GM10248 (cell line): ENCODE measurements at regions not wholly inside any gene's neighbourhood (a gene's known extent, or its start where the extent isn't known, plus 50 kb on each side); places are given as distances from the start of the nearest gene placed in this dataset.

Experiments
- CTCF ChIA-PET: fragments of 300-600 bp; sonication (Branson Sonifier 250); formaldehyde crosslinking; extraction: SDS; loops from one replicate; lab custom pipeline; 2021; ENCODE audit warnings: antibody characterized with exemption; lab: Yijun Ruan, JAX
- POLR2A ChIA-PET: fragments of 350-650 bp; sonication (Branson Sonifier 250); formaldehyde crosslinking; extraction: SDS; loops from one replicate; lab custom pipeline; 2020; ENCODE audit warnings: antibody characterized with exemption; lab: Yijun Ruan, JAX
- DNase-seq: peaks from one replicate; pipeline ENCODE4 v3.0.0; 2012; ENCODE audit errors: extremely low spot score
- TF ChIP-seq, protein P1 (sequence below): IDR thresholded peaks from 2 replicates; pipeline ENCODE4 v1.5.1; 2012; ENCODE audit warnings: mild to moderate bottlenecking, low read depth; ENCODE audit errors: extremely low read depth, missing control alignments, control extremely low read depth

DNA sequence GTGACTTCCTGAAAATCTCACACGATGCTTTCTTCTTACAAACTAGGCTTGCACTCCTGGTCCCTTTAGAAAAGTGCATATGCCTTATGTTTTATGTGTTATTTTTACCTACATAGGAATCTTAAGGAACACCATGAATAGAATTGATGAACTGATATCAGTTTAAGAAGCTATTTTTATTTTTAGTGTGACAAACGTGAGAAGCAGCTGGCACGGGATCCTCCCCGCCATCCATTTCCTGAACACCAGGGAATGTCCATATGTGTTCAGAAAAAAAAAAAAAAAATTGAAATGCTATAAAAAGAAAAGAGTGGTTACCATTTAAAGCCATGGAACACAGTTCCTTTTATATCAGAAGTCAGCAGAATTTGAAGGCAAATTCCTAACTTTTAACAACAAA lies 1096.1 kb upstream of the PRKX start:
- CTCF ChIA-PET, result no interaction called here

DNA sequence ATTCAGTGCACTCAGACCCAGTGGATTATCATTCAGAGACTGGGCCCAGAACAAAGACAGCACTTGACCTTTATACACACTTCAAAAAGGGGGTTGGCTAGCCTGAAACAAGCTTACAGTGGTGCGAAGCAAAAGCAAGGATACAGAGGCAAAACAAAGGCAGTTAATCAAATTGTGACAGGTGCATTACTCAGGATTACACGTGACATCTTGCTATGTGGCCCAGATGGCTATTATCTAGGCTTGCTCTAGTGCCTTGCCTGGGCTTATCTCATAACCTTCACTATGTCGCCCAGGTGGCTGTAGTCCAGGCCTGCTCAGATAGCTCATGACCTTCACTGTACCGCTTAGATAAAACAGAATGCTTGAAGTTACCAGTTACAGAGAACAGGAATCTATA lies 1092.1 kb upstream of the PRKX start:
- ChIA-PET CTCF (no interaction called here), POLR2A (no interaction called here)
- TF ChIP-seq, protein P1, sequence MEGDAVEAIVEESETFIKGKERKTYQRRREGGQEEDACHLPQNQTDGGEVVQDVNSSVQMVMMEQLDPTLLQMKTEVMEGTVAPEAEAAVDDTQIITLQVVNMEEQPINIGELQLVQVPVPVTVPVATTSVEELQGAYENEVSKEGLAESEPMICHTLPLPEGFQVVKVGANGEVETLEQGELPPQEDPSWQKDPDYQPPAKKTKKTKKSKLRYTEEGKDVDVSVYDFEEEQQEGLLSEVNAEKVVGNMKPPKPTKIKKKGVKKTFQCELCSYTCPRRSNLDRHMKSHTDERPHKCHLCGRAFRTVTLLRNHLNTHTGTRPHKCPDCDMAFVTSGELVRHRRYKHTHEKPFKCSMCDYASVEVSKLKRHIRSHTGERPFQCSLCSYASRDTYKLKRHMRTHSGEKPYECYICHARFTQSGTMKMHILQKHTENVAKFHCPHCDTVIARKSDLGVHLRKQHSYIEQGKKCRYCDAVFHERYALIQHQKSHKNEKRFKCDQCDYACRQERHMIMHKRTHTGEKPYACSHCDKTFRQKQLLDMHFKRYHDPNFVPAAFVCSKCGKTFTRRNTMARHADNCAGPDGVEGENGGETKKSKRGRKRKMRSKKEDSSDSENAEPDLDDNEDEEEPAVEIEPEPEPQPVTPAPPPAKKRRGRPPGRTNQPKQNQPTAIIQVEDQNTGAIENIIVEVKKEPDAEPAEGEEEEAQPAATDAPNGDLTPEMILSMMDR, result no peak
- no peak for DNase-seq

More for the DNA sequence above, 1096.1 kb upstream of the PRKX start:
- TF ChIP-seq, protein P1, result no peak
- DNase-seq, result no peak
- POLR2A ChIA-PET, result no interaction called here

DNA sequence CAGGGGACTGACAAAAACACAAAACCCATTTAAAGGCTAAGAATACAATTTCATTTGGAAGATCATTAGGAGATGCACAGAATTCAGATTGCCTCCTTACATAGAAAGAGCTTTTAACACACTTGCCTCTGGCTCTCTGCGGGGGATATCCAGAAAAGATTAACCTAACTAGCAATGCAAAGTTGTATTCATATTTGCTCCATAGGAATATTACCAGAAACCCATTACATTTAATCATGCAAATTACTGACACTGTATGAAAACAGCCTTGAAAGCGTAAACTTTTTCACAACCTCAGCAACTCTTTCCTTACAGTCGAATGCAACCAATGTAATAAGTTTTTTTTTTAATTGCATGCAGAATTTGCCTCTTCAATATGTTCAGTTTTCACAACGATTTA lies 1087.3 kb upstream of the PRKX start:
- POLR2A ChIA-PET, result interaction anchor here (0.7 kb wide), 1 partner anchor 32 kb away, joined by 3 read pairs; no protein-coding TSS in a partner anchor
- CTCF ChIA-PET, result no interaction called here
- DNase-seq, result no peak
- TF ChIP-seq, protein P1, result no peak

DNA sequence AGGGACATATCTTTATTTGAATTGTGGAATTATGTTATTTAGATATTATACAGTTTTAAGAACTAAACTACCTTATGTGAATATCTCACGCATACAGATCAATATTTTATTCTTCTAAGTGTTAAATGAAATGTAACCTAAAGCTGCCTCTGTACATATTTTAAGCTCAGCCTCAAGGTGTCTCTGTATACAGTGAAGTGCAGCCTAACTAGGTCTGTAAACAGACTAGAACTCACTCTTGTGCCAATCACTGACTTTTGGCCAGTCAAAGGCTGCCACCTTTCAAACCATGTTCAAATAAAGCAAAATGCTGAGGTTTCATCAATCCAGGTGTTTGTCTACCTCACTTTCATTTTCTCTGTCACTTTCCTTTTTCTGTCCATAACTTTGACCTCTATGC lies 1074.5 kb upstream of the PRKX start:
- POLR2A ChIA-PET, result no interaction called here
- CTCF ChIA-PET, result no interaction called here
- no peak for DNase-seq
- TF ChIP-seq, protein P1, result no peak

DNA sequence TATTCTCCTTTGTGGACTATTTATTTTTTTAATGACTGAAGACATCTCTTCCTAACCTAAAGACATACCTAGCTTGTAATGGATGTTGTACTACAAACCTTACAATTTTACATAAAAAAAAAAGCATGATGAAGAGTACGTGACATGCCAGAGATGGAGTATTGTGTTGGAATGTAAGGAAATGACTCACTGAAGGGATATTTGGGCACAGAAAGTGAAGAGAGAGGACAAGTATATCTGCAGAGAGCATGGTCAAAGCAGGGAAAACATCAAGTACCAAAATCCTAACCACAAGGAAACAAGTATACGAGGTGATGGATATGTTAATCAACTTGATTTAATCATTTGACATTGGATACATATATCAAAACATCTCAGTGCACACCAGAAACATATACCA lies 1051.4 kb upstream of the PRKX start:
- ChIA-PET POLR2A (no interaction called here), CTCF (no interaction called here)
- TF ChIP-seq, protein P1, result no peak
- DNase-seq, result no peak

DNA sequence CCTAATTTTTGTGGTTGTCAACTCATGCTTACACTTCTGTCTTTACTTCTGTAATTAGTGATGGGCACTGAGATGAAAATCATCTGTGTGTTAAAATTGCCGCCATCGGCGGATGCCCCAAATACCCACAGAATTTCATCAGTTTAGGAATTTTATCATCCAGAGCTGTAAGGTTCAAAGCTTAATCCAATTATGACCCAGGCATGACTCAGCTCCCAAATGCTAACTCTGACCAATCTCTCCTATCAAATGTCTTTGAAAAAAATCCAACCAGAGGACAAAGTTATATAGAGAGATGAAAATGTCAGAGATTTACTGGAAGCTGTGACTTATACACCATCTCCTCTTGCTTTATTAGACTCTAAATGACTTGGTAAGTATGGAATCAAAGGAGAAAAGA lies 1048.7 kb upstream of the PRKX start:
- CTCF ChIA-PET, result no interaction called here
- TF ChIP-seq, protein P1, result no peak
- POLR2A ChIA-PET, result no interaction called here
- DNase-seq, result no peak
